GM18858 (cell line): ENCODE measurements at regions not wholly inside any gene's neighbourhood (a gene's known extent, or its start where the extent isn't known, plus 50 kb on each side); places are given as distances from the start of the nearest gene placed in this dataset.

Experiments used
- ATAC-seq: cut with Tn5 transposase; IDR thresholded peaks from one replicate; pipeline ENCODE4 v1.9.1; 2021; ENCODE audit not compliant: unreplicated experiment

DNA sequence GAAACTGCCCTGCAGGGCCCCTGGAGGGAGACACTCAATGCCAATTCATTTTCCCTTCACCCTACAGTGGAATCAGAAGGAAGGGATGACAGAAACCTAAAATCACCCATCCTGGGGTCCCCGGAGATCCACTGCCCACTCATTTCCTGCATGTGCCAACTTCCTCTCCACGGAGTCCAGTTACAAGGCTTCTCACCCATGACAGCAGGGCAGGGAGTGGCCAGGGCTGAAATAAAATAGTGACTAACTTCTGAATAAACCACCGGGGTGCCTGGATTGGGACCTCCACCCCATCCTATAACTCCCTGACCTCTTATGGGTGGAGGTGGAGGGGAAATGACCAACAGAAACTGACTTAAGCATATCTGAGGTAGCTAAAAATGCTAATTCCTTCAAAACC lies 362.3 kb downstream of the MAFB start:
- ATAC-seq = no peak

DNA sequence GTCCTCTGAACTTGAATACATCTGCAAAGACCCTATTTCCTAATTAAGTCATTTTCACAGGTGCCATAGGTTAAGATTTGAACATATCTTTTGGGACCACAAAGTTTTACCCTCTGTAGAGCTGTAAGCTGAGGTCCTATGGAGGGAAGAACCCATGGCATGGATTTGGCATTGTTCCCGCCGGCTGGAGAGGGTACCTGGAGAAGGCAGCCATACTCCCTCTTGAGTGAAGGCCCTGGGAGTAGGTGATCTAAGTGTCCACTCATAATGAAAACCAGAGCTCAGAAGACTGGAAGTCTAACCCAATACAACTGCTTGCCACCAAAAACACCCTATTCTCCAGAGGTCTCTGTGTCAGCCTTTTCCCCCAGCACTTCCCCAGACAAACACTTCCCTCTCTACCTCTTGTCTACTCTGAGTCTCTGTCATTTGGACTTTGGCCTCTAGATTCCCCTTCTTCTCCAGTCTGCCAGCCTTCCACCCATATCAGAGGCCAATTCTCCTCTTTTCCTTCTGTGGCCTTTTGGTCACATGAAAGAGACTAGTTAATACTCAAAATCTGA lies 363.9 kb downstream of the MAFB start:
- ATAC-seq = no peak

DNA sequence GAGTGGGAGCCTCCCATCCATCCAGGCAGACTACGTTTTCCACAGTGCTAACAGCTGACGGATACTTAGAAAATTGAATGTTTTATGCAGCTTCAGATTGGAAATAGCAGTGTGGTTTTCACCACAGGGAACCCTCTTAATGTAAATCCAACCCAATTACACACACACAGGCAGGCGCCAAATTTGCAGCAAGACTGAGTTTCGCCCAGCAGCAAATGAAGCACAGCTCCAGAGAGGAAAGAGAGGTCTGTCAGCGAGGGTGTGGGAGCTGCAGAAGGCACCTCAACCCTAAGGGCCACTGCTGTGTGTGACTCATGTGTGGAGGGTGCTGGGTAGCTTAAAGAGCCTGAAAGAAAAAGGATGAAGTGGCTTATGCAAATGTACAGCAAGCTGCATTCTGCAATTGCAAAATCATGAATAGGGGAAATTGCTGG lies 365.7 kb downstream of the MAFB start:
- ATAC-seq = no peak

DNA sequence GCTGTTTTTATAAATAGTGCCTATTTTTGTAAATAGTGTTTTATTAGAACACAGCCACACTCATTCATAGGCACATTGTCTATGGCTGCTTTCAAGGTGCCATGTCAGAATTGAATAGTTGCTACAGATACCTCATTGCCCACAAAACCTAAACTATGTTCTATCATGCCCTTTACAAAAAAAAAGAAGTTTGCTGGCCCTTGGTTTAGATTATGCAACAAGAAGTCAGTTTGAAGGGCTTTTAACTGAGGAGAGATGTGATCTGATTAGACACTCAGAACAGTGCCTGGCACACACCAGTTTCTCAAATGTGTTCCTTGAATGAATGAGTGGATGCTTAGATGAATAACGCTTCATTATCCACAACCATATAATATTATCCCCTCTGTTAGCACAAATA lies 366.1 kb downstream of the MAFB start:
- ATAC-seq = no peak

DNA sequence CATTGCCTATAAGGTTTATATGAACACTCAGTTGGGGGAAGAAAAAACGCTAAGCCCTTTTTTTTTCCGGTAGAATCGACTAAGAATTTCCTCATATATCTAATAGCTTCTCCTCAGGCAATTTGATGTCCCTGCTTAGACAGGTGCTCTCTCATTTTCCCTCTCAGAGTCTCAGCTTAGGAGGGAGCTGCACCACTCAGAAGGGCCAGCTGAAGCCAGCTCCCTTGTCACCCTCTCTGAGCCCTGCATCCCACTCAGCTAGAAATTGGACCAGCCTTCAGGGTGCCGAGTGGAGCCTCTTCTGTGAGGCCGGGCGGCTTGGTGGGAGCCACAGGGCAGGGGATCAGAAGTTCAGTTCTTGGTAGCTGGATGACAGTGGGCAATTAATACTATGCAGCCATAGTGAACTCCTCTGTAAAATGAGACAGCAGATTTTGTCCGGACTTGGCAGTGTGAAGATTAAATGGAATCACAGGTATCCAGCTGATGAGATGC lies 368.5 kb downstream of the MAFB start:
- no peak for ATAC-seq

DNA sequence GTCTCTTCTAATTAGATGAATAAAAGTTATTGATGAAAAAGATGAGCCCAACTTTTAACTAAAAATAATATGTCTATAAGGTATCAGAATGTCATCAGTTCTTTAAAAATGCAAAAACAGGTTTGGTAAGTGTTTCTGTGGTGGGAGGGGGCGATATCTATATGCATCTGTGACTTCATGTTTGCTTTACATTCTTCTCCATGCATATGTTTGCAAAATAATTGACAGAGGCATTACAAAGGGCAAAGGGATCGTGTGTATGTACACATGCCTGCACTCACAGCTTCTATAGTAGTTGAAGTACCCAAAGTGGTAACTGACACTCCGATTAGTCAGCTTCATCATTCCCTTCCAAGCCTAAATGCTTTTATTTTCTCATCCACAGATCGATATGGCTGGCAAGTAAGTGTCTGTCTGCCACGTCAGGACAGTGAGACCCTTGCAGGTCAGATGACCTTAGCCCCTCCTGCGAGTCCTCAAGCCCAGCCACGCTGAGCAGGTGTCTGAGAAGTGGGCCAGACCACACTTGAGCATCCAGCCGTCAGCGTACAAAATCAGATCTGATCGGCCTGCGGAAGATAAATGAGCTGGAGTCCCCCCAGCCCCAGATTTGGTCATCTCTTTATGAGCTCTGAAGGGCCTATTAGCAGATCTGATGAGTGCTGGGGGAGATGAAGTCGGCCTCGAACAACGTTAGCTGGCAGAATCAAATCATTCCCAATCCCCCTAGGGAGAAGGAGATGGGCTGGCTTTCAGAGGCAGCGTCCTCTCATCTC lies 369.1 kb downstream of the MAFB start:
- no peak for ATAC-seq

DNA sequence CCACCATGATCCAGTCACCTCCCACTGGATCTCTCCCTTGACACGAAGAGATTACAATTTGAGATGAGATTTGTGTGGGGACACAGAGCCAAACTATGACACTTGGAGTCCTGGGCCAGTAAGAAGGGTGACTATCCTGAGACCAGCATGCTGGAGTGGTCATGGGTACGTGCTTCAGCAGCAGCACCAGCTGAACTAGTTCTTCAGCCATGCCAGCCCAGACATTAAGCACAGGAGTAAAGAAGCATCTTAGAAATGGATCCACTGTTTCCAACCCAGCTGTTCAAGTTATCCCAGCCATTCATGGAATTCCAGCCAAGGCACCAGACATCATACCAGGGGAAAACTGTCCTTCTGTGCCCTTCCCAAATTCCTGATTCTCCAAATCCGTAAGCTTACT lies 370.0 kb downstream of the MAFB start:
- ATAC-seq = no peak

DNA sequence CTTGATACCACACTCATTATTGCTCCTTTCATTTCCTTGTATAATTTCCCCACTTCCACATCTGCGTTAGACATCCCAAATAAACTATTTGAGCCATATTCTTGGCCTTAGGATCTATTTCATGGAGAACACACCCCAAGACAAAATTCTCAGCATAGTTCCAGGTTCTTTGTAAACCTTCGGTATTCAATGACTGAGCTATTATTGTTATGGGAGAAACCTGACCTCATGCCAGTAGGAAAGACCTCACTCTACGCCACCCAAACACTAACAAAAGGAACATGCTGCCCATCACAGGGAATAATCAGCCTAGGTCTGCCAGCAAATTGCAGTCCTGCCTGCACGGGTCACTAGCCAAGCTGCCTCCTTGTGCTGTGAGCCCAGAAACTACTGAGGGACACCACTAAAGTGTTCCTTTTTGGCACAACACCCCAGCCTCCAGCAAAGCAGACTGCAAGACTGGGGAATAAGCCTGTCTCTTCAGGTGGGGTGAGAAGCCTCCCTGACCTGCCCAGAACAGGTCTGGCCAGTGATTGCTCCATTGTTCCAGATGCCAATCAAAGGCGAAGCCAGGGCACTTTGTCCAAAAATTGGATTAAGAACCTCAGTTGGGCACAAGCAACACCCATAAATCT lies 371.8 kb downstream of the MAFB start:
- no peak for ATAC-seq

DNA sequence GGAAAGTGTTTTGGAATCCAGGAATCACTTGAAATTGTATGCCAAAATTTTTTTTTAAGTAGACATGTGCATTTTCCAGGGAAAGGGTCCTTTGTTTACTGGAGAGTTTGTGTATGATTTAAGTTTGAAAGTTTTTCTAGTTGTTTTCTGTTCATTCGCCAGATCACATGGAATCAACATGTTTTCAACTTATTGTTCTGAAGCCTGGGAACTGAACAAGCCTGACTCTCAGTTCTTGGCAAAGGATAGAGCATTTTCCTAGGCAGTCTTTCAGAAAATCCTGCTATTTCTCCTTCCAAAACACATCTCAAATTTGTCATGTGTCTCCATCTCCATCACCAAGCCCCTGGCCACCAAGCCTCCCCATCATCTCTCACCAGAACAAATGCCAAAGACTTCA lies 374.8 kb downstream of the MAFB start:
- ATAC-seq = no peak

DNA sequence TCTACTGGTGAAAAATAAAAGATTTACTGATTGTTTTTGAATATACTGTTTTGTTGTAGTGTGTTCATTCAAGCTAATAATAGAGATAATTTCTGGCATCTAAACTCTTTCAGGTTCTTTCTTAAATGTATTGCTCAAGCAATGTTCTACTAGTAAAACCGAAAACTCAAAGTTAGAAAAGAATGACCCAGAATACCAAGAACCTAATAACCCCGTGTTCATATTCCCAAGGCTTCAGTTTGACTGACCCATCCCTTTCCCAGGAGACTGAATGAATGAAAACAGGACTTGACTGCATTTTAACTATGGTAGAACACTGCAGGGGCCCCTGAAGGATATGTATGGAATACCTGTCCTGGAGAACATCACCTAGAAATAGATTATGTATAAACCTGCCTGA lies 375.3 kb downstream of the MAFB start:
- no peak for ATAC-seq

DNA sequence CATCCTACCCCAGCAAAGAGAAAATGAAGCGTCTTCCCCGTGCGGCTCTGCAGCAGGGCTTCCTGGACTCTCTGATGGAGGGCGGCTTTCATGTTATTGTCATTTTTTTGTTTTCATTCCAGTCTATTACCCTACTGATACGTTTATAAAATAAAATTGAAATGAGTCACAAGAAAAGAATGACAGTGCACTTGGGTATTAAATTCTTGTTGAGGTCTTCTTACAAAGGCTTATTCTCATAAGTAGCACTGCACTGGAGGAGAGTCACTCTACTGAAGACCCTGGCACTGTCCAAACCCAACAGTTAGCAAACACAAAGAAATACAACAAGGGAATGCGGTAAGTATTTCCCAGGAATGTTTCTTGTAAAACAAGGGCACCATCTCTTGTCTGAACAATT lies 379.3 kb downstream of the MAFB start:
- ATAC-seq = no peak

DNA sequence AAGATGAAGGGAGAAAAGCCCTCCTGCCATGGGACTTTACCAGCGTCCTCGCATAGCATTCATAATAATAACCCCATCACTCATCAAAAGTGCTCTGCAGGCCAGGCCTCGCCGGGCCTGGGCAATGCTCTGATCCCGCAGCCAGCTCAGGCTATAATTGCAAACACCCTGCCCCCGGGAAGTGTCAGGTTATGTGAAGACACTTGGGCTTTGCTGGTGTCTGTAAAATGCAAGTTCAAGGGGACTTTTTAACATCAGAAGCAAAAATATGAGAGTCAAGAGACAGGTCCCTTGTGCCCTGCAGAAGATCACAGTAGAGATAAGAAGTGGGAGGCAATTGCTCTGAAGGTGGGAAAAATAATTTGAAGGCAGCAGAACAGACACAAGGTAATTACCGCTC lies 381.0 kb downstream of the MAFB start:
- ATAC-seq = no peak

DNA sequence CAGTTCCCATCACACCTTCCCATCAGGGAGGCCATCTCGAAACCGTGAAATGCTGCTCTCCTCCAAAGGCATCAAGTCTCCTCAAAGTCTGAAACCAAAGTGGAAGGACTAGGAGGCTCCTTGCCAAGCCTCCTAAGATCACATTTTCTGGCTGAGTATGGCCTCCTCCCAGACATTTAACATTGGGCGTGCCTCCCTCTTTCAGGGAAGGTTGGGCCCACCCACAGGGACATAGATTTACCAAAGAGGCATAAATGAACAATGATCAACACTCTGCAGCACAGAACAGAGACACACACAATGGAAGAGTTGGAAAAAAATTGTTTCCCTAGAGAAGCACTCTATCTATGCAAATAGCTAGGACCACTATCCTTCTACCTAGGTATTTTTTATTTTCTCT lies 381.8 kb downstream of the MAFB start:
- no peak for ATAC-seq

DNA sequence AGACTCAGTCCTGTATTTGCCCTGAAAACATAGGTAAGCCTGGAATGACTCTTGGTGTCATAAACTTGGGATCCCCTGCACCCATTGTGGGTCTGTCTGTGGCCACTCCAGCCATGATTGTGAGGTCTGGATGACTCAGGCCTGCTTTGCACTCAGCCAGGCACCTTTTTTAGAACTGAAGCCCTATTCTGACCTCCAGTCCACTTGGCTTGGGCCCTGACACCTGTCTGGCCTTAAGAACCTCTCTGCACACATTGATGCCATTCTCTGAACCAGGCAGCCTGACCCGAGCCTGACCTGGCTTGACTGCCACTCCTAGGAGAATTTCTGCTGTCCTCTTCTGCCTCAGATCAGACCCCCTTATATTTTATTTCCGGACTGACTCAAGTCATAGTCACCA lies 383.7 kb downstream of the MAFB start:
- no peak for ATAC-seq

DNA sequence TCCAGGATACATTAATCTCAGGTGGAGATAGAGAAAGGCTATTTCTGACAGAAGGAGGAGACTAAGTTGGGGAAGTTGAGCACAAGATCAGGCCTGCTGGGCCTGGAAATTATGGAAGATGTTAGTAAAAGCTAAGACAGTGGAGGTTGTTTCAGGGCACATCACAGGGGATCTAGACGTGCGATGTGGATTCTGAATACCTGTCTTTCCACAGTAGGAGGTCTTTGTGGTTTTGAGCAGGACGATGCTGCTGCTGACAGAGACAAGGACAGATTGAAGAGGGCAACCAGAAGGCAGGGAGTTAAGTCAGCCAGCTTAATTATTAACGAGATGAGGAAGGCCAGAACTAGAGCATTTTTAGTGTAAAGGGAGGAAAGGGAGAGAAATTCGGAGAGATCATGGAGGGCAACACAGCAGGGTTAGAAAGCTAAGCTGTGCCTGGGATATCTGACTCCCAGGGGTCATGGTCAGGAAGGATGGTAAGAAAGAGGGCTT lies 384.9 kb downstream of the MAFB start:
- no peak for ATAC-seq

DNA sequence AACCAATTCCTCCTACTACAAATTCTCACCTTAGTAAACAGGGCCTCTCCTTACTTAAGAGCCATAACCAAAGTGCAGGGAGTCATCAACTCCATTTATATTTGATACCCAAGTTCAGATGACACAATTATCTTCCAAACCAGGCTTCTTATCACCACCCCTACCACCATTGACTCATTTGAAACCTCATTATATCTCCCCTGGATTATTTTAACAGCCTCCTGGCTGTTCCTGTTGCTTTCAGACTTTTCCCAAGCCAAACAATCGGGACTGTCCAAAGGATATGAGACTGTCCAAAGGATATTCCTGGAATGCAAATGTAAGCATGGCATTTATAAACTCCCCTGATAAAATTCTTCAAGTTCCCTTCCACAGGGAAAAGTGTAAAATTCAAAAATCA lies 394.3 kb downstream of the MAFB start:
- ATAC-seq = no peak

DNA sequence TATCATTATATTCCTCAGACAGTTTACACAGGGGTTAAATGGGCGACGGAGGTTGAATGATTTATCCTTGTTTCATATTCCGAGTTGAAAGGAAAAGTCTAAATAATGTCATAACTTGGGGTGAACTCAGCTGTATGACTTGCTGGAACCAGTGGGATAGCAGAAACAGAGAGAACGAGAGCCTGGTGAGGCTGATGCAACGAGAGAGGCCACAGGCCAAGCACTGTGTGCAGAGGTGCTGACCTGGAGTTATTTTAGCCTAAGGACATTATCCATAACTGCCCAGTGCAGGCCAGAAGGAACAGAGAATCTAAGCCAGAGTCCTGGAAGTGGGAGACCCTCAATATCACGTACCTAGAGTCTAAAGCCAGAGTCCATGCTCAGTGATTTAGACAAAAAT lies 394.9 kb downstream of the MAFB start:
- no peak for ATAC-seq

DNA sequence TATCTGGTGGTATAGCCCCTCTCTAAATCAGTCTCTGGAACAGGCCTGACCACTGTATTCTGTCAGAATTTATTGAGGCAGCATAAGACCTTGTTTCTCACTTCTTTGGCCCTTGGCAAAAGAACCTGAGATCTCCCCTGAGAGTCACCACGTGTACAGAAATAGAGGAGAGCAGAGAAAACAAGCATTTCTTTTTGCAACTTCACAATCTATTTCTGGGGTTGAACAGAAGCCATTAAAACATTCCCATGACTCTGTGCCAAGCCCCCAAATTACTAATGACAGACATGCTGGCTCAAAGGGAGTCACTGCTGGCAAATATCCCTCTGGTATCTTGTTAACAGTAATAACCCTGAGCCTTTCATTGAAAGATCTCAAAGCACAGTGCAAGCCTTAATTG lies 395.3 kb downstream of the MAFB start:
- ATAC-seq = no peak

DNA sequence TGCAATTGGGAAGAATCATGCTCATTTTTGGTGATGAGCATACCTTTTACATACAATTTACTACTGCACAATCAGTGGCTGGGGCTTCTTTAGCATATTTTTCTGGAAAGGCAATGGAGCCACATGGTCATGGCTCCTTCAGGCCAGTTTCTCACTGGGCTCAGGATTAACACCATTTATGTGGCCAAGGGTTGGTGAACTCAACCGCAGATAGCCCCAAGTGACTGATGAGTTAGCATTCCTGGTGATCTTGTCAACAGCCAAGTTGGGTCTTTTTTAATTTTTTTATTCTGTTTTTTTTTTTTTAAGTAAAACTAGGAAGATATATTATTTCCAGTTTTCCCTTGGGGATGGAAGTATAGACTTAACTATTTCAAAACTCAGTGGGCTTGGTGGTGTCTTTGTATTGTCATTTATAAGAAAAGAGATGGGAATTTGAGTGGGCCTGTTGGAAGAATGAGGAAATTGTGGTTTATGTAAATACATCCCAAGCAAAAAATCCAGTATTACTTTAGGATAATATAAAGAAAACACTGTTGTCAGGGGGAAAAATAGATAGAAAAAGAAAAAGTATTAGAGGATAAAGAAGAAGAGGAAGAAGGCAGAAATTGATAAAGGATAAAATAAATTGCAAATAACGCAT lies 397.4 kb downstream of the MAFB start:
- no peak for ATAC-seq

DNA sequence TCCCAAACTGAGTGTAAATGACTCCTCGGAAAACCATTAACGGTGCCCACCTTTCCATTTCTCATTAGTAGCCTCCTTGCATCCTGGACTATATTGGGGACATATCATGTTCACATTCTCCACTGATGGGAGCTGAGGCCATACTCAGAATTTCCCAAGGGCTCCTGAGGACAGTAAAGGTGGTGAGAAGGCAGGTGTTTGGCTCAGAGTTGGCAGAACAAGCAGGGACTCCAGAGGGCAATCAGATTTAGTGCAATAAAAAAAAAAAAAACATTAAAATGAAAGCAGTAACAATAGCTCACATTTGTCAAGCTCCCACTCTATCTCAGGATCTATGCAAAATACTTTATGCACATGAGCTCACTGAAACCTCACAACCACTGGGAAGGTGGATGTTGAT lies 401.4 kb downstream of the MAFB start:
- ATAC-seq = no peak

DNA sequence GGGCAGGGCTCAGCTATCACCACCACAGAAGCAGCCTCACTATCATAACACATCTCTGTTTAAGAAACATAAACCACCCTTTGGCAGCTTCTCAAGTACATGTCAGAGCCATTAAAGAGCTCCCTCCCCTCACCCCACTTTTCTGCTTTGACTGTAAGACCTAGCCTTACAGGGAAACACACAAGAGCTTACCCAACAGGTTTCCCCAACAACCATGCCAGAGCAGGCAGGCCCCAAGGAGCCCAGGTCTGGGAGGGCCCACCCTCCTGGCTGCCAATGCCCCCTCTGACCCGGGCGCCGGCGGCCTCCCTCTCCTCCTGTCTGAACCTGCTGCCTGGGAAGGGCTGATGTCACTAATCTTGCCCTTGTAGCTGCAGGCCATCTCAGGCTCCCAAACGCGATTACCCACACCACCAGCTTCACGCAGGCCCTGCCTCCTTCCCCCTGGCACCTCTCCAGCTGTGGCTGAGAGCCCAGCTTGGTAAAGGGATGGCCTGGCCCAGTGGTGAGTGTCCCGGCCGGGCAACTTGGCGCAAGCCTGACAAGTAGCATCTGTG lies 402.0 kb downstream of the MAFB start:
- no peak for ATAC-seq
